ENCODE measurements at regions not wholly inside any gene's neighbourhood (a gene's known extent, or its start where the extent isn't known, plus 50 kb on each side); places are given as distances from the start of the nearest gene placed in this dataset.
"Not testable (repeated sequence)": the region's sequence is repeated elsewhere in the genome, so short reads cannot be mapped to it uniquely, and the experiment has no call there.

DNA sequence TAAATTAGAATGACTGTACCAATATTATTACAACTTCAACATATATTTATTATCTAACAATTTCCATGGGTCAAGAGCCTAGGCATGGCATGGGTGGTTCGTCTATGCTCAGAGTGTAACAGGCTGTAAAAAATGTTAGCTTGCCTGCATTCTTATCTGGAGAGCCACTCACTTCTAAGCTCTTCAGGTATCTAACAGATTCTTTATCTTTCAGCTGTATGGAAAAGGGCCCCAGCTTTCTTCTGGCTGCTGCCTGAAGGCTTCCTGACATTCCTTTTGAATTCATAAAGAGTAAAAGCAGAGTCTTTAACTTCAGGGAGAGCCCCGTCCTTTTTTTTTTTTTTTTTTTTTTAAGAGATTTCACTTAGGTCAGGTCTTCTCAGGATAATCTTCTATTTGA is 648.8 kb downstream of the NXPH1 start:
- no peak for DNase-seq

DNA sequence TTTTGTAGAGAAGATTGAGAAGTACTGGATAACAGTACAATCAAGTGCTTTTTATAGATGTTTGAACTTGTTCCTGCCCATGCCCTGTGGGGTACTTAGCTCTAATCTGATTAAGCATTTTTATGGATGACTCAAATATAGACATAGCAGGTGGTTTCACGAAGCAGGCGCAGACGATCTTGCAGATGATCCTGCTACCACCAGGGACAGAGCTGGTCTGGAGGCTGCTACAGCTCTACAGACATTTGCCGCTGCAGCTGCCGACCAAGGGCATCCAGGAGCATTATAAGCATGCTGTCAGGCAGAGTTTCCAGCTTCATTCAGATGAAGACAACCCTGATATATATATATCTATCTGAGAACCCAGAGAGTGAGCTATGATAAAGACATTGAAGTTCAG is 650.4 kb downstream of the NXPH1 start:
- DNase-seq, result no peak

DNA sequence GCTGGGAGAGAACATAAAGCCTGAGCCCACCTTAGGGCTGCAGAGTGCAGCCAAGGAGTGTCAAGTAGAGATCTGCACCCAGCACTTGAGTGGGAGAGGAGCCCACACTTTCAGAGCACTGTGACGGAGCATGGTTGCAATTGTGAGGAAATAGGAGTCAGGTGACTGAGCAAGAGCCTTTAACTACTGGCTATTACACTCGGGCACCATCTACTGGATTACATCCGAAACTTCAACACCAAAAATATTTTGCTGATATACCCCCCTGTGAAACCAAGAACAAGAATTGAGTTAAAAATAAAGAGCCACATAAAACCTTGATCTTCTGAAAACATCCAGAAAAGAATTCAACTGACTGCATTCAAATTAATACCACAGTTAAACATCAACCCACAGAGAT is 657.9 kb downstream of the NXPH1 start:
- no peak for DNase-seq

DNA sequence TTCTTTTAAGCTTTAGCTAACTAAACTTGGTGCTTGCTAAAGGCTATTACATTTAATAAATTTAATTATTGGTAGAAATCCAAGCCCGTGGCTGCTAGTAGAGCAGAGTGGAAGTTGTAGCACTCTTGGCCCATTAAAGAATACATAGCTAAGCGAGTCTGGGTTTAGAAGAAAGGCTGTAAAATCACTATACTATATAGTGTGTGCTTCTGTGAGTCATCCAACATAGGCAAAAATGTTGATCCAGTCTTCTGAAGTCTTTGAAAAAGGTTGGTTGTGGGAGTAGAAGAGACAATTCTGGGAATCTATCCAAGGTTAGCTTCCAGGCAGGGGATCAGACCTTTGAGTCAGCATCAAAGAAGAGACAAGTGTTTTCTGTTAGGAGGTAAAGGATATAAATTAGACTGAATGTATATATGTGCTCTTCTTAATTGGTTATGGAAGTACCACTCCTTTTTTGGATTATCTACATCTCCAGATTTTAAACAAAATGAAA is 664.2 kb downstream of the NXPH1 start:
- no peak for DNase-seq

DNA sequence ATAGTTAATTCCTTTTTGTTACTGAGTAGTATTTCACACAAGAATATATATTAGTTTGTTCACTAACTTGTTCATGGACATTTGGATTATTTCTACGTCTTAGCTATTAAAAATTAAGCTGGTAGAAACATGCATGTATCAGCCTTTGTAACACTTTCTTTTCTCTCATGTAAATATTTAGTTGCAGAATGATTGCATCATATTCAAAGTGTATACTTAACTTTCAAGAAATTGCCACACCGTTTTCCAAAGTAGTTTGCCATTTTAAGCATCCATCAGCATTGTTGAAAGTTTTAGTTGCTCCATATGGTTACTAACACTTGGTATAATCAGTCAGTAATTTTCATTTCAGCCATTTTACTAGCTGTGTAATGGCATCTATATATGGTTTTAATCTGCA is 666.9 kb downstream of the NXPH1 start:
- DNase-seq, result no peak

DNA sequence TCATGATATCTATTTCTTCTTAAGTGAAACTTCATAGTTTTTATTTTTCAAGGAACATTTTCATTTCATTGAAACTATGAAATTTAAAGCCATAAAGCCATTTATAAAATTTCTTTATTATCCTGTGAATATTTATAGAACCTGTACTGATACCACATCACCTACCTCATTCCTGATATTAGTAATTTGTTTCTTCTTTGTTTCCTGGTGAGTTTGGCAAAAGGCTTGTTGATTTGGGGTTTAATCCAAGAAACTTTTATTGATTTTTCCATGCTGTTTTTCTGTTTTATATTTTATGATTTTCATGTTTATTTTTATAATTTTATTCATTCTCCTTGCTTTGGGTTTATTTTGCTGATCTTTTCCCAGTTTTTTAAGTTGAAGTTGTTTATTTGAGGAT is 669.4 kb downstream of the NXPH1 start:
- no peak for DNase-seq

DNA sequence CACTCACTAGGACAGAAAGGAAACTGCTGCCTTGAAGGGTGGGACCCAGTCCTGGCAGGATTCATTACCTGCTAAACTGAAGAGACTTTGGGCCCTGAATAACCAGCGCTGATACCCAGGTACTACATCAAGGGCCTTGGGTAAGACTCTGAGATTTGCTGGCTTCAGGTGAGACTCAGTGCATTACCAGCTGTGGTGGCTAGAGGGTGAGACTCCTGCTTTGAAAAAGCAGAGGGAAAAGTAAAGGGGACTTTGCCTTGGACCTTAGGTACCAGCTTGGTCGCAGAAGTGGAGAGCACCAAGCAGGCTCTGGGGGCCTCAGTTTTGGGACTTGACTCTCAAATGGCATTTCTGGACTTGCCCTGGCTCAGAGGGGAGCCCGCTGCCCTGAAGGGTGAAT is 673.3 kb downstream of the NXPH1 start:
- no peak for DNase-seq

DNA sequence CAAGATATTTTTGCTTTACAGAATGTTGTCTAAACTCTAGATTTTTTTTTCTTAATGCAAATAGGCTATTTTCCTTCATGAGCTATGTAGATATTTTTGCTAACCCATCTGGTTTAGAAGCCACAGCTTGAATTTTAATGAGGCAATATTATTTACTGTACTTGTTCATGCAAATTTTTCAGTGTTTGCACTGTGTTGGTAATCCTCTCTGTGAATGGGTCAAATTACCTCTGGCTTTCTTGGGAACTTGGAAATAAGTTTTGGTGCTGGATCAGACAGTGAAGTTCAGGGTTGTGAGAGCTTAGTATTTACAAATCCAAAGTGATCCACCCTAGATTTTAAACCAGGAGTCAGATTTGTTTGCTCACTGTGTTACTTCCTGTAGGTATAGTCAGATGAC is 686.9 kb downstream of the NXPH1 start:
- DNase-seq, result no peak

DNA sequence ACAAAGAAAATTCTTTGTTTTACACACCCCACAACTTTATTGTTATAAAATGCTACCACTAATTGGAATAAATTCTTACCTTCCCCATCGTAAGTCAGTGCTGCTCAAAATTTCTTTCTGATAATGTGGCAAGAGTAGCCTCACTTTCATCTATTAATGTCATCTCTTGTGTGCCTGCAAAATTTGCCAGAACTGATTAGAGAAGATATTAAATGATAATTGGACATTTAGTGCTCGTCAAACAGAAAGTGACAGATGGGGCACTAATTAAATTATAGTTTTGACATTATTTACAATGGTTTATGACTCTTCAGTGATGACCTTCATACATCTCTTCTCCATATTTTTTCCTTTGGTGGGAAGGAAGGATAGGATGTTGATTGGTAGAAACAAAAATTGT is 690.9 kb downstream of the NXPH1 start:
- no peak for DNase-seq

DNA sequence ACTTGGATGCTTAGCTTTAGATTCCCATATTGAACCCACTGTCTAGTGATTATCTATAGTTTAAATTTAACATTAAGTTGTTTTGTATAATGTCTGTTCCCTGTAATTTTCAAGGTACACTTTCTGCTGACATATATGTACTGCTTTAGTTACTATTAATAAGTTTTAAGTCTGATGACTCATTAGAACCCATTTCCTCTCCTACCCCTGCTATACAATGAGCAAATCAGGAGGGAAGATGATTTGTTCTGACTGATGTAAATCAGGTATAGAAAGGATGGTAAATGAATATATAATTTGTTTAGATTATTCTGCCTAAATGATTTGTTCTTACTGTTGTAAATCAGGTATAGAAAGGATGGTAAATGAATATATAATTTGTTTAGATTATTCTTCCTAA is 691.8 kb downstream of the NXPH1 start:
- no peak for DNase-seq

DNA sequence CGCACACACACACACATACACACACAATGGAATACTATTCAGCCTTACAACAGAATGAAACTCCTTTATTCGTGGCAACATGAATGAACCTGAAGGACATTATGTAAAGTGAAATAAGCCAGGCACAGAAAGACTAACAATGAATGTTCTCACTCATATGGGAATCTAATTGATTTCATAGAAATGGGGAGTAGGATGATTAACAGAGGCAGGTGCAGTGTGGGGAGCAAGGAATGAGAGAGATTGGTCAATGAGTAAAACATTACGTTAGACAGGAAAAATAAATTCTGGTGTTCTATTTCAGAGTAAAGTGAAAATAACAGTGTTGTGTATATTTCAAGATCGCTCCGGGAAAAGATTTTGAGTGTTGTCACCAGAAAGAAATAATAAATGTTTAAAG is 694.5 kb downstream of the NXPH1 start:
- no peak for DNase-seq

DNA sequence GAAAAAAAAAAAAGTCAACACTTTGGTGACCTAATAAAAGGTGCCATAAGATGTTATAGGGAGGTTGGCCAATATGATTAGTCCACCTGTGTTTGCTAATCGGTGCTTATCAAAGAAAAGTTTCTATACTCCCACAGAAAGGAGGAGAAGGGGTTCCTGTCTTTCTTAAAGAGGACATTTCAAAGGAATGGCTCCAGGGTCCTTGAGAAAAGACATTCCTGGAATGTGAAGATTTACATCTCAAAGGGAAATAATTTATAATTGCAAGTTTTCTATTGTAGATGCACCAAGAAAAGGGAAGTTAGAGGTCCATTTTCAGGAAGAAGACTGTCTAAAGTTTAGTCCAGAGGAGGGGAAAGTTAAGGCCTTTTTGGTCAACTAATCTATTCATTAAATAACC is 715.3 kb downstream of the NXPH1 start:
- DNase-seq, result no peak

DNA sequence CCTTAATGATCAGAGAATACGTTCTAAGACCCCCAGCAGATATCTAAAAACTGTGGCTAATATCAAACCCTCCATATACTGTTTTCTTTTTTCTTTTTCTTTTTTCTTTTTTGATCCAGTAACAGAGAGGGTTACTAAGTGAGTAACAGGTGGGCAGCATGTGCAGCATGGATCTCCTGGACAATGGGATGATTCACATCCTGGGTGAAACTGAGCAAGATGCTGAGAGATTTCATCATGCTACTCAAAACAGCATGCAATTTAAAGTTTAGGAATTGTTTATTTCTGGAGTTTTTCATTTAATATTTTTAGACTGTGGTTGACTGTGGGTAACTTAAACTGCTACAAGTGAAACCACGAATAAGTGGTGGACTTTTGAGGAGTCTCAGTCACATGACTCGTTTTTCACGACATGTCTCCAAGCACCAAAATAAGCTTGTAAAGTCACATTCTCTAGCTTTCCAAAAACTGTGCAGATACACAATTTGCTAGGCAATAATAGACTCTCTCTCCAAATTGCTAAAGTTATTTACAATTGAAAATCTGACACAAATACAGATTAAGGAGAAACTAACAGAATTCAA is 716.2 kb downstream of the NXPH1 start:
- DNase-seq, result no peak

DNA sequence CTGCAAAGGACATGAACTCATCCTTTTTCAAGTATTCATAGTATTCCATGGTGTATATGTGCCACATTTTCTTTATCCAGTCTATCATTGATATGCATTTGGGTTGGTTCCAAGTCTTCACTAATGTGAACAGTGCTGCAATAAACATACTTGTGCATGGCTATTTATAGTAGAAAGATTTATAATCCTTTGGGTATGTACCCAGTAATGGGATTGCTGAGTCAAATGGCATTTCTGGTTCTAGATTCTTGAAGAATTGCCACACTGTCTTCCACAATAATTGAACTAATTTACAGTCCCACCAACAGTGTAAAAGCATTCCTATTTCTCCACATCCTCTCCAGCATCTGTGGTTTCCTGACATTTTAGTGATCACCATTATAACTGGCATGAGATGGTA is 730.3 kb downstream of the NXPH1 start:
- DNase-seq, result not testable (repeated sequence)

DNA sequence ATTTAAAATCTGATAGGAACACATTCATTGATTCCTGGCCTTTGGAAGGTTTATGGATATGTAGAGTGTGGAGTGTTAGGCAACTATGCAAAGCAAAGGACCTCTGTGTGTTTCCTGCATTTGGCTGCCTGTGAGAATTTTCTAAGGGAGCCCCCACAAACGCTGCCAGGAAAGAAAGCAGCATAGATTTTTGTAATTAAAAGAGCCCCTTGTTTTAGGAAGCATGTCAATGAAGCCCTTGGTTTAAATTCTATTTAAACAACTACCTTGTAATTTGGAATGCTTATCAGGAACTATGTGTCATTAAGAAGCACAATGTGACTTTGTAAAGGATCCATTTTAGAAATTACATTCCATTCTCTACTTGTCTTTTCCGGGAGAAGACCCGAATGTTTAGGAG is 742.5 kb downstream of the NXPH1 start:
- no peak for DNase-seq

DNA sequence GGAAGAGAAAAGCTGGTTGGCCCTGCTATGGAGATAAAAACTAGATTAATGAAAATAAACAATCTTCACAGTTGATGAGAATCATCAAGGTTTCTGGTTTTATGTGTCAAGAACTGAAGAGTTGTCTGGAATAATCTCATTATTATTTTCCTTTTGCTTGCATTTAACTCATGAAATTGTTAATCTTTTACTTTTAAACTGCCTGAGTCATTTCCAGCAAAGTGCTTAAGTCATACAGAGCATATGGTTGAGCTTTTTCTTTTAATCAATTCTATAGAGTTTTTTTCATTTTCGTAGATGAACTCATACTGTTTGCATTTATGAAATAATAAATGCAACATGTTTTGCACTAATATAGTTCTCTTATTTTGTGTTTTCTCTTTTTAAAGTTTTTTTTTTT is 747.9 kb downstream of the NXPH1 start:
- no peak for DNase-seq

DNA sequence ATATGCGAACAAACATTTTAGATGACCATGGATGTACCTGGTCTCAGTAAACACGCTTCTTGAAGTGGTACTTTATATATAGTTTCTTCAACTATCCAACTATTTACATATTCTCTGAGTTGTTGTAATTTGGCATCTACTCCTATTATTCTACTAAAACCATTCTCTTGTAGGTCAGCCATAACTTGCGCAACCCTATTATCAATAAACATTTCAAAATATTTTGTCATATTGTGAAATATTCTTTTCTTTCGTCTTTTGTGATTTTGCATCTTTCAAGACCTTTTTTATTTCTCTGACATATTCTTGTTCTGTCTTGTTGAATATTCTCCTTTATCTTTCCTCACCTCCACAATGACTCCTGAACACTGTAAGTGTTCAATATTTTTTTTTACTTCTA is 753.3 kb downstream of the NXPH1 start:
- no peak for DNase-seq

DNA sequence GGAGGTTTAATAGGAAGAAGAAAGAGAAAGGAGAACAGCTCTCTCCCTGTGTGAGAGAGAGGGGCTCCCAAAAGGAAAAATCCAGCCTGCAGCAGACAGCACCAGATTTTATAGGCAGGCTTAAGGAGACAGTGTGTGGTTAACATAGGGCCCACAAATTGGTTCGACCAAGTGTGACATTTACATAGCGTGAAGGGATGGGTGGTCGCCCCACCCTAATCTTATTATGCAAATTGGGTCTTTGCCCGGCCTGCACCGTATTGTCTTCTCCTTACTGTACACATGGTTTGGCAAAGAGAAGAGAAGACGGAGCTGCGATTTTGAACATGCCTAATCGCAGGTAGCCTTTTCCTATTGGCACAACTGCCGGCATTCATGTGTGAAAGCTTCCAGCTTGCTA is 756.3 kb downstream of the NXPH1 start:
- DNase-seq, result peak in 1 of 2 experiments; percentile 30

DNA sequence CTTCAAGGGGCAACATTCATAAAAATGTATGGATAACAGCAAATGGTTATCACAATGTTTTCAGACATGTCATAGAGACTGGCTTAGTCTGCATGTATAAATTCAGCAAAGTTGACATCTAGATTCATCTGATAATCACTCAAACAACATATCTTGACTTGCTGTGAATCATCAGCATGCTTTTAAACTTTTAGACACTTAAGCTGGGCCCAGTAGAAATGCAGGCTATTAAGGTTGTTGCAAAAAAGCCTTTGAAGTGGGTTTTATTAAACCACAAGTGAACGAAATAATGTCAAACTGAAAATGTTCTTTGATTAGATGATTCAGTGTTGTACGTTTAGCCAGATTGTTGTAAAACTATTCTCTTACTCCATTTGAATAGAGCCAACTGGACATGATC is 759.6 kb downstream of the NXPH1 start:
- DNase-seq, result no peak

DNA sequence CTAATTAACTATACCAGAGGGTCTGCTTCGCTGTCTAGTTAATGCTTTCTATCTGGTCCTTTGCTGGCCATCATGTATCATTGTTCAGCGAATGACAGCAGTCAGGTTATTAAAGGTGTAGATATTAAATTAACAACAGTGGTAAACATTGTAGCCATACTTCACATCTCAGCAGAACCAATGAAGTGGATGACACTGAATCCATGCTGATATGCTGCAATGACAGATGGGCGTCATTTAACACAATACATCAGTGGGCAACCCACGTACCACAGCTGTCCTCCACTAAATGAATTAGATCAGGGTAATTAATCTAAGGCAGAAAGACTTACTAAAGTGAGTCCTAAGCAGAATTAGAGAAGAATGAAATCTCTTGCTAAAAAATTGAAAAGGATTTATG is 767.2 kb downstream of the NXPH1 start:
- DNase-seq, result no peak

DNA sequence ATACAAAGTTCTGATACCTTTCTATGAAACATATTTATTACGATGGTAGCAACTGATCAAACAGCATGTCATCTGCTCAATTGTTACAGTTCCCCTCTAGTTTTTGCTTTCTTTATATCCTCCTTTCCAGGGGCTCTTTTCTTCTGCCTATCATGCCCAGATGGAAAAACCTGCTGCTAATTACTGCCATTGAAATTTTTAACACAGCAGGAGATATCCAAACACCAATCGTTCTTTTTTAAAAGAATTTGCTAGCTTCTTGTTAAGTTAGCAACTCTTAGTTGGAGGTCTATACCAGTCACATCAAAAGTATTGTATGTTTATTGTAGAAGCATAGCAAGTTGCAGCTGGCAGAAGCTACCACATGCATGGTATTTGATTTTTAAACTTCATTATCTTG is 768.5 kb downstream of the NXPH1 start:
- DNase-seq, result peak; percentile 16 to 59

DNA sequence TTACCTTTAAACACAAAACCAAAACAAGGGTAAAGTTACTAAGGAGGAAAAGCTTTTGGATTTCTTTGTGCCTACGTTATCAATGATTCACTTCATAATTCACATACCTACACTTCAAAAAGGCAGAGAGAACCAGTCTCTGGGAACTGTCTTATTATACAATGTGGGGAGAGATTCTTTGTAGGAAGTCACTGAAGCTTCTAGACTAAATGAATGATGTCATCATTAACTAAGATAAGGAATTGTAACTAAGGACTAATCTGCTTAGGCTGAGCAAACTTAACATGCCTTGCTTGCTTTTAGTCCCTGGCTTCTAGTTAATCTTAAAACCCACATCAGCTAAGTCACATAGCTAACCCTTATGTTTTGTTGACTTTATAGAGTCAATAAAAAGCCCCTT is 771.2 kb downstream of the NXPH1 start:
- DNase-seq, result no peak

DNA sequence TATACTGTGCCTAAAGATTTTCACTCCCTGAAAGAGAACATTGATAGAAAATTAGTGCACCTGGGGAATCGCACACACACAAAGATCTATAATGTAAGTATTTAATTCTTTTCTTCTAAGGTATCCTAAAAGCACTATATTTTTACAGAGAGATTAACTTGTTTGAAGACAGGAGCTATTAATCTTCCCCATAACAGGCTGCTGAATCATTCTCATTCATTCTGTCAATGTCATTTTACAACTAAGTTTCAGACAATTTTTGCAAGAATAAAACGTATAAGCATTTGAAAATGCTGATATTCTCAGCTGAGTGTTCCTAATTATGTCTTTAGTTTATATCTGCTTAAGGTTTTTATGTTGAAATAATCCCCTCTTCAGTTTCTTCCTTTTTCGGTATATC is 776.7 kb downstream of the NXPH1 start:
- DNase-seq, result no peak

DNA sequence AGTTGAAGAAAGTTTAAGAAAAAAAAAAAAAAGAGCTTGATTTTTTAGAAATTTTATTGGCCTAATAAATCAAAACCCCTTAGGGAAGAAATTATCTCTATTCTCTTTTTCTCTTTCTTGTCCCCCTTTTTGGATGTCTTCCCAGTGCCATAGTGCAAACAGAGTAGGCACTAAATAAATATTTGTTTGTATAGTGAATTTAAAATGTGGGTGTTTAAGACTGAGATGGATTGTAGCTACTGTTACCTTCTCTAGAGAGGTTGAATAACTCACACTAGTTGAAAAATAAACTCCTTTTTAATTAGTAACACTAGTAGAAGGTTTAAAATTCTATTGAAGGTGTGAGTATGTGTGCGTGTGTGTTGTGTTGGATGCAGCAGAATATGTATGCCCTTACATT is 783.8 kb downstream of the NXPH1 start:
- DNase-seq, result peak; percentile 68 to 83

DNA sequence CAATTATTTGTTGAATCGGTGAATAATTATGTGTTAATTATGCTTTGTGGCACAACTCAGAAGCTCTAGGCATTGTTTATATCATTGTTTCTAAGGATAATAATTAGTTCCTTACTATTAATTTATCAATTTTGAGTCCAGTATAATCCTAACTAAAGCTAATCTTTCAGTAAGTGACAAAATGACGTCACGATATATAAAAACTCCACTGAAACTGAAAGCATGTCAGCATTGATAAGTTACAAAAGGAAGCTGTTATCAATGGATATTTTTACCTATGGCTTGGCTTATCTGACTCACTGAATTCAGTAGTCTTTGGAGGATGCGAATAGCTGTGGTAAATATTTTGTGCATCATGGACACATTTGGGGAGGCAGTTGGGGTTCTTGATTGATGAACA is 793.1 kb downstream of the NXPH1 start:
- no peak for DNase-seq

DNA sequence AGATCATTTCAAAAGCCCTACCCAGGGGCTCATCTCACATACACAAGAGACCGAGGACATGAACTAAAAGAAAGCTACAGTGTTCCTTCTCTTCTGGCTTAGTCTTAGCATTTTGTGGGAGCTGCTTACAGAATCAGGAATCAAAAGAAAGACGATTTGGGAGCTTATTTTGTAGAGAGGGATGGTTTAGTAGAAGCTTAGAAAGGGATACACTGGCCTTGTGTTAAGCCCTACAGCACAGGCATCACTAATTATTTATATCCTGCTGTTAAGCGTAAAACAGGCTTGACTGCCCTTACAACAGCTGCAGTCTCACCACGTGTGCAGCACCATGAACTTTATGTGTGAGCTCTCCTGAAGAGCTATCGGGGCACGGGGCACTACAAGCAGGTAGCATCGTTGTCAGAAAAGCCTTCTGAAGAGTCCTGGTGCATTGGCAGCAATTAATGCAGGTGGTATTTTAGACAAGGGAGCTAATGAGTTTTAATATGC is 798.3 kb downstream of the NXPH1 start:
- DNase-seq, result peak; percentile 55 to 88
